ENCODE measurements at regions not wholly inside any gene's neighbourhood (a gene's known extent, or its start where the extent isn't known, plus 50 kb on each side); places are given as distances from the start of the nearest gene placed in this dataset.

DNA sequence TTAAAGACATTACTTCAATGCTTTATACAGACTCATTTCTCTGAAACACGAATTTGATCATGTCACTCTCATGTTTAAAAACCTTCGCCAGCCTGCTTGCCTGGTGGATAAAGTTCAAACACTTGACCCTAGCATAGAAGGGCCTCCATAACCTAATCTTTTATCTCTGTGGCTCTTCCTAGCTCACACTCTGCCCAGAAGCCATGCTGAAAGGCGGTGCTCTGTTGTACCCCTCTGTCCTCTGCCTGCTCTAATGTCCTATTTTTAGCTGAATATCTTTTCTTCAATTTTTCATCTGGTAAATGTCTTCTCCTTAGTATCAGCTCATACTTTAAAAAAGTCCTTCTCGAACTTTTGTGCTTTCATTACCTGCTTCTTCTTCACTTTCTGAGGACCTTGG lies 302.6 kb upstream of the BOD1L1 start:
- POLR2A ChIA-PET: interaction anchor here (0.6 kb wide), 1 partner anchor 36 kb away, joined by 4 read pairs; no protein-coding TSS in a partner anchor
- DNase-seq (ENCODE audit: low read depth, low spot score): no peak
- H3K4me3 ChIP-seq (ENCODE audit: low read depth, low read length): no peak overlapping the region
- no peaks in the 10 kb centered on the region for H3K27me3 ChIP-seq (ENCODE audit: control insufficient read depth, insufficient read depth, low read length)
- no peak overlapping the region for H3K27ac ChIP-seq (ENCODE audit: low read depth, low read length)
- CTCF ChIA-PET: interaction anchor here (0.6 to 1.3 kb wide), 2 partner anchors 9 to 276 kb away, joined by 3 to 5 read pairs; no protein-coding TSS in a partner anchor
- H3K9me3 ChIP-seq (ENCODE audit: control insufficient read depth, insufficient read depth, low read length): no peaks in the 10 kb centered on the region; the same call in 1 of the 2 replicates
- TF ChIP-seq, protein P1, sequence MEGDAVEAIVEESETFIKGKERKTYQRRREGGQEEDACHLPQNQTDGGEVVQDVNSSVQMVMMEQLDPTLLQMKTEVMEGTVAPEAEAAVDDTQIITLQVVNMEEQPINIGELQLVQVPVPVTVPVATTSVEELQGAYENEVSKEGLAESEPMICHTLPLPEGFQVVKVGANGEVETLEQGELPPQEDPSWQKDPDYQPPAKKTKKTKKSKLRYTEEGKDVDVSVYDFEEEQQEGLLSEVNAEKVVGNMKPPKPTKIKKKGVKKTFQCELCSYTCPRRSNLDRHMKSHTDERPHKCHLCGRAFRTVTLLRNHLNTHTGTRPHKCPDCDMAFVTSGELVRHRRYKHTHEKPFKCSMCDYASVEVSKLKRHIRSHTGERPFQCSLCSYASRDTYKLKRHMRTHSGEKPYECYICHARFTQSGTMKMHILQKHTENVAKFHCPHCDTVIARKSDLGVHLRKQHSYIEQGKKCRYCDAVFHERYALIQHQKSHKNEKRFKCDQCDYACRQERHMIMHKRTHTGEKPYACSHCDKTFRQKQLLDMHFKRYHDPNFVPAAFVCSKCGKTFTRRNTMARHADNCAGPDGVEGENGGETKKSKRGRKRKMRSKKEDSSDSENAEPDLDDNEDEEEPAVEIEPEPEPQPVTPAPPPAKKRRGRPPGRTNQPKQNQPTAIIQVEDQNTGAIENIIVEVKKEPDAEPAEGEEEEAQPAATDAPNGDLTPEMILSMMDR (IDR thresholded peaks at IDR 0.05; ENCODE audit: low read depth, low read length): no peak

DNA sequence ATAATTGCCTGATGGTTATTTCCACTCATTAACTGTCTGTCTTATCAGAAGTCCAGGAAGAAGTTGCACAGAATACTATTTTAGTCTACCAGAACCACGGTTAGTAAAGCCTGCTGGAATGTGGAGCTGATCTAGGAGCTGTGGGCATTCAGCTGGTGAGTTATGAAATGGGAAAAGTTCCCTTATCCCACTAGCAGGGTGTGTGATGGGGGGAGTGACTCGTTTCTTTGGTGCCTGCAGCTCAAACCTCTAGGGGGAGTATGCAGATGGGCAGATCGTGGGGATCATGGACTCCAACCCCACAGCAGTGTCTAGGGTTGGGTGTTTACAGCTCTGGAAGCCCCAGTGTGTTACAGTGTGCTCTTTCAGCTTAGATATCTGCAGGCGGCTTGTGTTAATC lies 305.7 kb upstream of the BOD1L1 start:
- H3K4me3 ChIP-seq (ENCODE audit: low read depth, low read length): no peak overlapping the region
- H3K27ac ChIP-seq (ENCODE audit: low read depth, low read length): no peak overlapping the region
- no peaks in the 10 kb centered on the region for H3K27me3 ChIP-seq (ENCODE audit: control insufficient read depth, insufficient read depth, low read length)
- DNase-seq (ENCODE audit: low read depth, low spot score): no peak
- ChIA-PET POLR2A (no interaction called here), CTCF (interaction anchor here (0.5 to 1.0 kb wide), 2 partner anchors 255 to 276 kb away, joined by 3 to 4 read pairs; no protein-coding TSS in a partner anchor)
- TF ChIP-seq, protein P1 (IDR thresholded peaks at IDR 0.05; ENCODE audit: low read depth, low read length): peak; percentile 23; the same call in 1 of the 2 replicates
- H3K9me3 ChIP-seq (ENCODE audit: control insufficient read depth, insufficient read depth, low read length): no peaks in the 10 kb centered on the region; the same call in 1 of the 2 replicates

GRCh38 chr4:13938299-13938698 lies 310.8 kb upstream of the BOD1L1 start:
- TF ChIP-seq, protein P1 (IDR thresholded peaks at IDR 0.05; ENCODE audit: low read depth, low read length): no peak
- Histone ChIP-seq H3K4me3 (ENCODE audit: low read depth, low read length) (no peak overlapping the region), H3K27me3 (ENCODE audit: control insufficient read depth, insufficient read depth, low read length) (no peaks in the 10 kb centered on the region), H3K9me3 (ENCODE audit: control insufficient read depth, insufficient read depth, low read length) (no peaks in the 10 kb centered on the region; the same call in 1 of the 2 replicates), H3K27ac (ENCODE audit: low read depth, low read length) (no peak overlapping the region)
- DNase-seq (ENCODE audit: low read depth, low spot score): no peak
- POLR2A ChIA-PET: no interaction called here
- CTCF ChIA-PET: no interaction called here

GRCh38 chr4:13940921-13941320 lies 313.4 kb upstream of the BOD1L1 start:
- Histone ChIP-seq H3K27ac (ENCODE audit: low read depth, low read length) (no peak overlapping the region), H3K4me3 (ENCODE audit: low read depth, low read length) (no peak overlapping the region), H3K9me3 (ENCODE audit: control insufficient read depth, insufficient read depth, low read length) (no peaks in the 10 kb centered on the region), H3K27me3 (ENCODE audit: control insufficient read depth, insufficient read depth, low read length) (no peaks in the 10 kb centered on the region)
- ChIA-PET CTCF (no interaction called here), POLR2A (no interaction called here)
- TF ChIP-seq, protein P1 (IDR thresholded peaks at IDR 0.05; ENCODE audit: low read depth, low read length): no peak
- DNase-seq (ENCODE audit: low read depth, low spot score): no peak

GRCh38 chr4:13942977-13943376 lies 315.5 kb upstream of the BOD1L1 start:
- ChIA-PET POLR2A (no interaction called here), CTCF (no interaction called here)
- Histone ChIP-seq H3K27me3 (ENCODE audit: control insufficient read depth, insufficient read depth, low read length) (no peaks in the 10 kb centered on the region), H3K27ac (ENCODE audit: low read depth, low read length) (no peak overlapping the region), H3K4me3 (ENCODE audit: low read depth, low read length) (no peak overlapping the region), H3K9me3 (ENCODE audit: control insufficient read depth, insufficient read depth, low read length) (no peaks in the 10 kb centered on the region)
- no peak for DNase-seq (ENCODE audit: low read depth, low spot score)
- TF ChIP-seq, protein P1 (IDR thresholded peaks at IDR 0.05; ENCODE audit: low read depth, low read length): no peak
